ENCODE measurements at regions not wholly inside any gene's neighbourhood (a gene's known extent, or its start where the extent isn't known, plus 50 kb on each side); places are given as distances from the start of the nearest gene placed in this dataset.

- TF ChIP-seq CEBPB (IDR thresholded peaks at IDR 0.05; ENCODE audit: low read depth, low read length) (no peak), POLR2A (IDR thresholded peaks at IDR 0.05; ENCODE audit: low read depth, low read length) (no peak), MAFK (IDR thresholded peaks at IDR 0.05; ENCODE audit: low read depth, low read length) (no peak), MXI1 (IDR thresholded peaks at IDR 0.05; ENCODE audit: borderline replicate concordance, low read depth, low read length) (no peak), RFX5 (IDR thresholded peaks at IDR 0.05; ENCODE audit: low read depth, low read length) (no peak), MAZ (IDR thresholded peaks at IDR 0.05; ENCODE audit: borderline replicate concordance, low read depth, low read length) (no peak), RAD21 (IDR thresholded peaks at IDR 0.05; ENCODE audit: low read length) (no peak), BHLHE40 (IDR thresholded peaks at IDR 0.05; ENCODE audit: low read depth, low read length) (no peak), SMC3 (IDR thresholded peaks at IDR 0.05; ENCODE audit: low read depth, low read length) (no peak), NFE2L2 (IDR thresholded peaks at IDR 0.05; ENCODE audit: low read depth, low read length) (no peak), RCOR1 (IDR thresholded peaks at IDR 0.05; ENCODE audit: insufficient replicate concordance, low read length) (no peak), FOS (IDR thresholded peaks at IDR 0.05; ENCODE audit: low read depth, low read length) (no peak)
- TF ChIP-seq, protein P1, sequence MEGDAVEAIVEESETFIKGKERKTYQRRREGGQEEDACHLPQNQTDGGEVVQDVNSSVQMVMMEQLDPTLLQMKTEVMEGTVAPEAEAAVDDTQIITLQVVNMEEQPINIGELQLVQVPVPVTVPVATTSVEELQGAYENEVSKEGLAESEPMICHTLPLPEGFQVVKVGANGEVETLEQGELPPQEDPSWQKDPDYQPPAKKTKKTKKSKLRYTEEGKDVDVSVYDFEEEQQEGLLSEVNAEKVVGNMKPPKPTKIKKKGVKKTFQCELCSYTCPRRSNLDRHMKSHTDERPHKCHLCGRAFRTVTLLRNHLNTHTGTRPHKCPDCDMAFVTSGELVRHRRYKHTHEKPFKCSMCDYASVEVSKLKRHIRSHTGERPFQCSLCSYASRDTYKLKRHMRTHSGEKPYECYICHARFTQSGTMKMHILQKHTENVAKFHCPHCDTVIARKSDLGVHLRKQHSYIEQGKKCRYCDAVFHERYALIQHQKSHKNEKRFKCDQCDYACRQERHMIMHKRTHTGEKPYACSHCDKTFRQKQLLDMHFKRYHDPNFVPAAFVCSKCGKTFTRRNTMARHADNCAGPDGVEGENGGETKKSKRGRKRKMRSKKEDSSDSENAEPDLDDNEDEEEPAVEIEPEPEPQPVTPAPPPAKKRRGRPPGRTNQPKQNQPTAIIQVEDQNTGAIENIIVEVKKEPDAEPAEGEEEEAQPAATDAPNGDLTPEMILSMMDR (conservative IDR thresholded peaks at IDR 0.05; ENCODE audit: low read depth, low read length) = no peak
- TF ChIP-seq, protein P2, sequence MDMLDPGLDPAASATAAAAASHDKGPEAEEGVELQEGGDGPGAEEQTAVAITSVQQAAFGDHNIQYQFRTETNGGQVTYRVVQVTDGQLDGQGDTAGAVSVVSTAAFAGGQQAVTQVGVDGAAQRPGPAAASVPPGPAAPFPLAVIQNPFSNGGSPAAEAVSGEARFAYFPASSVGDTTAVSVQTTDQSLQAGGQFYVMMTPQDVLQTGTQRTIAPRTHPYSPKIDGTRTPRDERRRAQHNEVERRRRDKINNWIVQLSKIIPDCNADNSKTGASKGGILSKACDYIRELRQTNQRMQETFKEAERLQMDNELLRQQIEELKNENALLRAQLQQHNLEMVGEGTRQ (IDR thresholded peaks at IDR 0.05; ENCODE audit: low read depth, low read length) = no peak
Measured at GRCh38 chr3:148162132-148162531, 535.6 kb upstream of the AGTR1 start.

Data from IMR-90 (cell line).